HUDEP-2 (cell line): ENCODE measurements at regions not wholly inside any gene's neighbourhood (a gene's known extent, or its start where the extent isn't known, plus 50 kb on each side); places are given as distances from the start of the nearest gene placed in this dataset.

ENCODE experiments used
- DNase-seq, 76 experiments: peaks; one replicate each; lab custom pipeline; 2025; ENCODE audit not compliant: unreplicated experiment in 76 of 76; lab: John Stamatoyannopoulos, UW

GRCh38 chr2:39608686-39609441 is 56.9 kb upstream of the TMEM178A start:
- no peak for DNase-seq

GRCh38 chr2:39609917-39610316 is 55.8 kb upstream of the TMEM178A start:
- no peak for DNase-seq

- DNase-seq, result no peak
Measured at GRCh38 chr2:39615675-39616074, 50.0 kb upstream of the TMEM178A start.
